DOHH2 (cell line): ENCODE measurements at regions not wholly inside any gene's neighbourhood (a gene's known extent, or its start where the extent isn't known, plus 50 kb on each side); places are given as distances from the start of the nearest gene placed in this dataset.

ENCODE experiments used
- H3F3A ChIP-seq: fragments of 200-600 bp; sonication (generic), shearing (Covaris generic); 2 replicates; pipeline ENCODE4 v1.6.0; 2016; ENCODE audit warnings: antibody characterized with exemption, mild to moderate bottlenecking; ENCODE audit not compliant: control insufficient read depth, insufficient read depth
- H3K27ac ChIP-seq: fragments of 200-600 bp; sonication (generic); 2 replicates; pipeline ENCODE4 v1.5.1; 2014; ENCODE audit warnings: low read depth, mild to moderate bottlenecking, low read length, moderate library complexity
- H3K27me3 ChIP-seq: fragments of 200-600 bp; sonication (generic); 2 replicates; pipeline ENCODE4 v1.6.1; 2014; ENCODE audit warnings: mild to moderate bottlenecking, low read length, mixed read lengths; ENCODE audit not compliant: control insufficient read depth
- H3K36me3 ChIP-seq: fragments of 200-600 bp; sonication (generic); 2 replicates; pipeline ENCODE4 v1.6.1; 2014; ENCODE audit warnings: mild to moderate bottlenecking, low read length, moderate library complexity, mixed read lengths; ENCODE audit not compliant: control insufficient read depth
- H3K4me1 ChIP-seq: fragments of 200-600 bp; sonication (generic); 2 replicates; pipeline ENCODE4 v1.6.1; 2014; ENCODE audit warnings: mild to moderate bottlenecking, low read length, mixed read lengths; ENCODE audit not compliant: control insufficient read depth
- H3K4me2 ChIP-seq: fragments of 200-600 bp; sonication (generic); 2 replicates; pipeline ENCODE4 v1.6.0; 2014; ENCODE audit warnings: mild to moderate bottlenecking, low read length, moderate library complexity
- H3K4me3 ChIP-seq: fragments of 200-600 bp; sonication (generic); 2 replicates; pipeline ENCODE4 v1.5.1; 2014; ENCODE audit warnings: mild to moderate bottlenecking, low read length, mixed read lengths
- H3K79me2 ChIP-seq: fragments of 200-600 bp; sonication (generic); 2 replicates; pipeline ENCODE4 v1.6.1; 2014; ENCODE audit warnings: mild to moderate bottlenecking, low read length, mixed read lengths; ENCODE audit not compliant: control insufficient read depth
- H3K9me2 ChIP-seq: fragments of 200-600 bp; sonication (generic); replicated peaks from 2 replicates; pipeline ENCODE4 v1.6.1; 2014; ENCODE audit warnings: mild to moderate bottlenecking, low read length, mixed read lengths; ENCODE audit not compliant: control insufficient read depth
- H3K9me3 ChIP-seq: fragments of 200-600 bp; sonication (generic); 2 replicates; pipeline ENCODE4 v1.6.1; 2014; ENCODE audit warnings: antibody characterized with exemption, low read length, mixed read lengths; ENCODE audit not compliant: control insufficient read depth, insufficient read depth
- H4K20me1 ChIP-seq: fragments of 200-600 bp; sonication (generic); 2 replicates; pipeline ENCODE4 v1.6.0; 2014; ENCODE audit warnings: low read depth, mild to moderate bottlenecking, antibody characterized with exemption, low read length, moderate library complexity; ENCODE audit not compliant: control insufficient read depth, insufficient read depth
- CTCF ChIP-seq: fragments of 200-600 bp; sonication (generic); IDR thresholded peaks from one replicate; pipeline ENCODE4 v1.5.1; 2014; ENCODE audit warnings: antibody characterized with exemption, mild to moderate bottlenecking, low read depth, low read length; ENCODE audit not compliant: poor library complexity, severe bottlenecking
- EZH2phosphoT487 ChIP-seq: fragments of 200-600 bp; sonication (generic); IDR thresholded peaks from 2 replicates; pipeline ENCODE4 v1.6.1; 2017; ENCODE audit warnings: borderline replicate concordance, mild to moderate bottlenecking, antibody characterized with exemption, low read length, moderate library complexity, mixed read lengths

GRCh38 chr5:98556712-98557111, 216.8 kb upstream of the RGMB start:
- no peak overlapping the region for H3K27ac ChIP-seq
- no peak overlapping the region for H3K4me3 ChIP-seq
- no peaks in the 10 kb centered on the region for H4K20me1 ChIP-seq
- H3K9me2 ChIP-seq, result no peaks in the 10 kb centered on the region
- H3K4me1 ChIP-seq, result no peaks in the 10 kb centered on the region
- no peak overlapping the region for H3K4me2 ChIP-seq
- no peak for TF ChIP-seq EZH2phosphoT487
- no peak for TF ChIP-seq CTCF
- no peaks in the 10 kb centered on the region for H3F3A ChIP-seq
- H3K27me3 ChIP-seq, result no peaks in the 10 kb centered on the region
- no peaks in the 10 kb centered on the region for H3K9me3 ChIP-seq
- H3K36me3 ChIP-seq, result no peaks in the 10 kb centered on the region
- H3K79me2 ChIP-seq, result no peaks in the 10 kb centered on the region

- no peaks in the 10 kb centered on the region for H3K9me3 ChIP-seq
- H4K20me1 ChIP-seq, result no peaks in the 10 kb centered on the region
- H3K9me2 ChIP-seq, result no peaks in the 10 kb centered on the region
- H3K4me3 ChIP-seq, result no peak overlapping the region
- no peaks in the 10 kb centered on the region for H3K36me3 ChIP-seq
- H3K4me2 ChIP-seq, result no peak overlapping the region
- no peaks in the 10 kb centered on the region for H3F3A ChIP-seq
- no peaks in the 10 kb centered on the region for H3K4me1 ChIP-seq
- TF ChIP-seq CTCF (no peak), EZH2phosphoT487 (no peak)
- no peaks in the 10 kb centered on the region for H3K27me3 ChIP-seq
- no peak overlapping the region for H3K27ac ChIP-seq
- H3K79me2 ChIP-seq, result no peaks in the 10 kb centered on the region
Measured at GRCh38 chr5:98557916-98558315, 215.5 kb upstream of the RGMB start.

- H3K9me3 ChIP-seq, result no peaks in the 10 kb centered on the region
- H3K4me1 ChIP-seq, result no peaks in the 10 kb centered on the region
- H3K9me2 ChIP-seq, result no peaks in the 10 kb centered on the region
- no peak overlapping the region for H3K4me3 ChIP-seq
- H4K20me1 ChIP-seq, result no peaks in the 10 kb centered on the region
- no peaks in the 10 kb centered on the region for H3K79me2 ChIP-seq
- no peak overlapping the region for H3K27ac ChIP-seq
- no peak overlapping the region for H3K4me2 ChIP-seq
- H3F3A ChIP-seq, result no peaks in the 10 kb centered on the region
- no peaks in the 10 kb centered on the region for H3K36me3 ChIP-seq
- TF ChIP-seq CTCF, result no peak
- TF ChIP-seq EZH2phosphoT487, result no peak
- no peaks in the 10 kb centered on the region for H3K27me3 ChIP-seq
Measured at GRCh38 chr5:98563885-98564653, 209.4 kb upstream of the RGMB start.
